AG09319 (cell line): ENCODE measurements at regions not wholly inside any gene's neighbourhood (a gene's known extent, or its start where the extent isn't known, plus 50 kb on each side); places are given as distances from the start of the nearest gene placed in this dataset.
A peak's percentile ranks its signal among the peaks of the same experiment; 100 is the strongest.

Source experiments
- DNase-seq: peaks from one replicate; pipeline ENCODE4 v3.0.0-alpha.2; 2010; ENCODE audit warnings: low read depth; ENCODE audit errors: extremely low read depth
- CTCF ChIP-seq: IDR thresholded peaks from 2 replicates; pipeline ENCODE4 v1.5.1; 2011; ENCODE audit warnings: low read depth, mild to moderate bottlenecking, inconsistent platforms, low read length, moderate library complexity

DNA sequence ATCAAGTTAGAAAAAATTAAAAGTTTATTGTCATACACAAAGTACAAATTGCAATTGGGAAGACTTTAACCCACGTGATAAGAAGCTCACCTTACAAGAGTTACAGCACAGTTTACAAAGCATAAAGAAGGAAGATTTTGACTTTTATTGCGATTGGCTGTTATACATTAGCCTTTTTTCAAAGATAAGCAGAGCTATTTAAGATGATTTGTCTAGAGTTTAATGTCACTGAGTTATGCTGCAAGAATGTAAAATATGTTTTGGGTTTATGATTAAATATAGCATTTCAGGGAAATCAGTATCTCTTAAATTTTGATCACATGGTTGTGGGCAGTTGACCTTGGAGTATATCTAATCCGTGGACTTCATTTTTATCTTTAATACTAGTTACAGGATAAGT lies 664.2 kb upstream of the PTCHD4 start:
- TF ChIP-seq CTCF: no peak
- no peak for DNase-seq

GRCh38 chr6:48774276-48774675 lies 663.3 kb upstream of the PTCHD4 start:
- no peak for TF ChIP-seq CTCF
- DNase-seq: no peak

DNA sequence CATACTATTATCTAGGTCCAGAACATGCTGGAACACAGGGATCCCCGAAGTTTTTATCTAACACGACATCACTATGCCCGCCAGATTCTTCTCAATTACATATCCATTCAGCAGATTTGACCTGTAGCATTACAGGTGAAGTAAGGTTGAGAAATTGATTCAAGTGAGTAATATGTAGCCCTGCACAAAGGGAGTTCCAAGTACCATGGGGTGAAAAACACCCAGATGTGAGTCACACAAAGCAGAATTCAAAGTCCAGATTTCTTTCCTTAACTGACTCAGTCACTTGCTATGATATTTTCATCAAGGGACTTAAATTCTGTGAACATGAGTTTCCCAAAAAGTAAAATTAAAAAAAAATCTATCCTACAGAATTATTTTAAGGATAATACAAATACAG lies 655.4 kb upstream of the PTCHD4 start:
- no peak for DNase-seq
- TF ChIP-seq CTCF: no peak

DNA sequence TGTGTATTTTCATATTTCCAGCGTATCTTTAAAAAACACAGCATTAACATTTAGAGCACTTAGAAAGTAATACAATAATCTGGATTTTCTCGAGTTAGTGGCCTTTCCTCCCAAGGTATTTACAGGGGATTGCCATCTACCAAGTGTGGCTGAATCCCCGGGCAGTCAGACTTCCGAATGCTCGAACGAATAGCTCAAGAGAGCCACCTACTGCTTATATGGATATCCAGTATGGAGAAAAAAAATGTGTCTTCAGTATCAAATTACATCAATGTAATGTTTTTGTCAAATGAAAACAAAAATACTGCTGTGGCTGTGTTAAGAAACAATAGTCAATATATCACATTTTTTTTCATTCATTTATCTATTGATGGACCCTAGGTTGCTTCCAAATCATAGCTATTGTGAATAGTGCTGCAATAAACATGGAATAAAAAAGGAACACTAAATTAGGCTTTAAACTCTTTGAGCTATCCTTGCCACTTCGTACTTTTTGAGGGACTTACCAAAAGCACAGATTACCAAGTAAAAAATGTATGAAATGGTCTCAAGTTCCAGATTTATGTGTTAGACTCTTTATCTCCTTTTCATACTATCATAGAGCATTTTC lies 654.5 kb upstream of the PTCHD4 start:
- peak; percentile 58 for TF ChIP-seq CTCF
- no peak for DNase-seq

GRCh38 chr6:48764286-48765044 lies 653.5 kb upstream of the PTCHD4 start:
- no peak for DNase-seq
- TF ChIP-seq CTCF: no peak

GRCh38 chr6:48757661-48758060 lies 646.7 kb upstream of the PTCHD4 start:
- TF ChIP-seq CTCF: no peak
- no peak for DNase-seq

GRCh38 chr6:48755315-48755714 lies 644.3 kb upstream of the PTCHD4 start:
- DNase-seq: no peak
- no peak for TF ChIP-seq CTCF
